K562 (cell line): ENCODE measurements at regions not wholly inside any gene's neighbourhood (a gene's known extent, or its start where the extent isn't known, plus 50 kb on each side); places are given as distances from the start of the nearest gene placed in this dataset.
A peak's percentile ranks its signal among the peaks of the same experiment; 100 is the strongest.

Experiments used
- ATAC-seq: fragments of 200-7000 bp; cut with Tn5 transposase; 3 replicates; pipeline ENCODE4 v1.9.1; 2020; ENCODE audit warnings: moderate library complexity
- BruUV-seq: library from RNA; stranded (reverse); fragments of 400-500 nt; replicated peaks from 2 replicates; lab custom pipeline; 2021; lab: Mats Ljungman, UMichigan
- CTCF ChIA-PET: fragments of 300-600 bp; formaldehyde crosslinking; extraction: SDS; loops from one replicate; lab custom pipeline; 2021; ENCODE audit warnings: low intra/inter-chr PET ratio; lab: Yijun Ruan, JAX
- POLR2A ChIA-PET: fragments of 300-600, 350-650 bp; sonication (Branson Sonifier 250); formaldehyde crosslinking; extraction: SDS; loops from one replicate; lab custom pipeline; 2021; ENCODE audit warnings: antibody characterized with exemption, inconsistent platforms; lab: Yijun Ruan, JAX
- DNase-seq, 4 experiments: peaks; one replicate each; pipeline versions ENCODE4 v3.0.0 to v3.0.0-alpha.2; 2011 to 2018; ENCODE audit warnings: low spot score in 3 of 4, mixed read lengths in 3 of 4; ENCODE audit errors: extremely low read depth in 1 of 4
- FAIRE-seq: peaks from 2 replicates; lab custom pipeline; 2011; peaks lifted over from hg19 to GRCh38; lab: Jason Lieb, UNC
- H2AFZ ChIP-seq: 2 replicates; pipeline ENCODE4 v1.6.0; 2011; ENCODE audit warnings: low read depth, low read length, control low read depth, inconsistent platforms
- H3K27ac ChIP-seq: fragments of 200-600 bp; 3 replicates; pipeline ENCODE4 v1.8.0; 2011; ENCODE audit warnings: low read depth, mild to moderate bottlenecking, control low read depth, inconsistent platforms, low read length, moderate library complexity, mixed read lengths; ENCODE audit errors: extremely low read depth
- H3K27me3 ChIP-seq, 2 experiments: fragments of 300-600 bp in 1 of 2; 2 replicates in 1 of 2; 3 replicates in 1 of 2; pipeline versions ENCODE4 v1.6.0 to v1.8.0; 2011; ENCODE audit warnings: inconsistent platforms in 2 of 2, low read length in 2 of 2, mild to moderate bottlenecking in 1 of 2, mixed read lengths in 1 of 2, moderate library complexity in 1 of 2; ENCODE audit not compliant: control insufficient read depth in 2 of 2, insufficient read depth in 2 of 2
- H3K36me3 ChIP-seq: fragments of 300-600 bp; 3 replicates; pipeline ENCODE4 v1.8.0; 2011; ENCODE audit warnings: mild to moderate bottlenecking, low read length, inconsistent platforms; ENCODE audit not compliant: control insufficient read depth, insufficient read depth
- H3K4me1 ChIP-seq, 2 experiments: fragments of 200-600 bp in 1 of 2; replicated peaks in 1 of 2; 2 replicates in 1 of 2; 3 replicates in 1 of 2; pipeline versions ENCODE4 v1.5.1 to v1.8.0; 2011; ENCODE audit warnings: inconsistent platforms in 2 of 2, low read length in 2 of 2, mild to moderate bottlenecking in 1 of 2, mixed read lengths in 1 of 2, moderate library complexity in 1 of 2; ENCODE audit not compliant: control insufficient read depth in 2 of 2, insufficient read depth in 2 of 2
- H3K4me2 ChIP-seq: 2 replicates; pipeline ENCODE4 v1.6.1; 2011; ENCODE audit warnings: low read length, control low read depth, inconsistent platforms, mixed read lengths; ENCODE audit not compliant: insufficient read depth
- H3K4me3 ChIP-seq: fragments of 200-600 bp; sonication (generic), shearing (Covaris generic); 2 replicates; pipeline ENCODE4 v1.5.1; 2016; ENCODE audit warnings: control low read depth, inconsistent platforms
- H3K79me2 ChIP-seq: fragments of 200-600 bp; 3 replicates; pipeline ENCODE4 v1.8.0; 2011; ENCODE audit warnings: low read length, inconsistent platforms; ENCODE audit not compliant: control insufficient read depth, insufficient read depth
- H3K9ac ChIP-seq, 2 experiments: 2 replicates each; pipeline versions ENCODE4 v1.6.0 to v1.6.1; 2011; ENCODE audit warnings: low read depth in 2 of 2, low read length in 2 of 2, control low read depth in 1 of 2, inconsistent platforms in 1 of 2, mild to moderate bottlenecking in 1 of 2, mixed read lengths in 1 of 2; ENCODE audit not compliant: insufficient read depth in 1 of 2
- H3K9me1 ChIP-seq: one replicate; pipeline ENCODE4 v1.6.0; 2011; ENCODE audit warnings: inconsistent platforms, mild to moderate bottlenecking, low read length, moderate library complexity; ENCODE audit not compliant: control insufficient read depth, insufficient read depth
- H3K9me3 ChIP-seq: replicated peaks from 2 replicates; pipeline ENCODE4 v1.5.1; 2011; ENCODE audit warnings: low read depth, low read length, inconsistent platforms; ENCODE audit not compliant: control insufficient read depth, insufficient read depth
- H4K20me1 ChIP-seq: replicated peaks from 2 replicates; pipeline ENCODE4 v1.6.1; 2011; ENCODE audit warnings: low read length, inconsistent platforms, mixed read lengths; ENCODE audit not compliant: control insufficient read depth, insufficient read depth
- BRF2 ChIP-seq: IDR thresholded peaks from 3 replicates; pipeline ENCODE4 v1.6.1; 2011; ENCODE audit warnings: borderline replicate concordance, mild to moderate bottlenecking; ENCODE audit not compliant: insufficient read length, insufficient read depth
- CSDE1 ChIP-seq, 2 experiments: fragments of 450-650 bp; IDR thresholded peaks; 2 replicates each; pipeline ENCODE4 v1.6.1; 2016; ENCODE audit warnings: mild to moderate bottlenecking in 1 of 2
- CTCF ChIP-seq, 3 experiments: IDR thresholded peaks in 2 of 3; conservative IDR thresholded peaks in 1 of 3; 2 replicates each; pipeline ENCODE4 v1.5.1; 2011 to 2012; ENCODE audit warnings: low read length in 3 of 3, mild to moderate bottlenecking in 3 of 3, control low read depth in 2 of 3, improper control_type of control experiment in 1 of 3, inconsistent platforms in 1 of 3, low read depth in 1 of 3, mixed read lengths in 1 of 3, moderate library complexity in 1 of 3; ENCODE audit not compliant: insufficient read depth in 2 of 3
- ETS1 ChIP-seq: conservative IDR thresholded peaks from 2 replicates; pipeline ENCODE4 v1.6.1; 2011; ENCODE audit warnings: low read depth, mild to moderate bottlenecking, low read length; ENCODE audit not compliant: control insufficient read depth
- ETV1 ChIP-seq: fragments of 450-650 bp; conservative IDR thresholded peaks from 2 replicates; pipeline ENCODE4 v1.6.1; 2016; ENCODE audit warnings: missing genetic modification characterization, control low read depth, low read depth, missing compliant biosample characterization
- MBD1 ChIP-seq: fragments of 250-450 bp; sonication (Bioruptor Pico); IDR thresholded peaks from 2 replicates; pipeline ENCODE4 v1.8.0; 2022; ENCODE audit warnings: inconsistent platforms
- SMC3 ChIP-seq: conservative IDR thresholded peaks from 2 replicates; pipeline ENCODE4 v1.6.1; 2011; ENCODE audit warnings: low read depth, low read length, improper control_type of control experiment; ENCODE audit not compliant: insufficient read depth
- THAP12 ChIP-seq: fragments of 250-450 bp; sonication (Bioruptor Pico); IDR thresholded peaks from 2 replicates; pipeline ENCODE4 v1.9.0; 2021; ENCODE audit warnings: mild to moderate bottlenecking, inconsistent platforms
- WGBS: fragments of 100-300 bp; shearing (Covaris generic); methylation state at CpG from one replicate; pipeline ENCODE4 v1.1.6; 2016; ENCODE audit warnings: low coverage, mixed read lengths; ENCODE audit not compliant: insufficient coverage; ENCODE audit errors: missing lambda C conversion rate; 5-methylcytosine and 5-hydroxymethylcytosine counted together
- in situ Hi-C: fragments of 300-500 bp; cut with MboI; formaldehyde crosslinking; loops from 4 replicates; pipeline ENCODE4 v1.15.0; 2018; ENCODE audit warnings: inconsistent platforms, mixed read lengths
- intact Hi-C: fragments of 100-400 bp; cut with micrococcal nuclease; formaldehyde crosslinking; loops from 2 replicates; pipeline ENCODE4 v1.14.2; 2022

GRCh38 chr14:22131749-22132476 lies 457.1 kb downstream of the DAD1 start:
- H3K9me3 ChIP-seq, result no peaks in the 10 kb centered on the region
- CTCF ChIA-PET, result no interaction called here
- no peaks in the 10 kb centered on the region for H4K20me1 ChIP-seq
- no TSS peak for BruUV-seq
- 0 out of 2 replicates have a peak, but pooled peaks have one; percentile 3 for TF ChIP-seq SMC3
- peak; percentile 46 to 55 (median 51); a peak in 5 of 6 replicates for TF ChIP-seq CTCF (IDR thresholded peaks at IDR 0.05 in 2 of 3, conservative IDR thresholded peaks at IDR 0.05 in 1 of 3; ENCODE audit: insufficient read depth in 2 of 3, low read depth in 1 of 3, low read length in 3 of 3)
- TF ChIP-seq ETV1 (tag), result 0 out of 2 replicates have a peak, but pooled peaks have one; percentile 31
- TF ChIP-seq THAP12, result no peak
- TF ChIP-seq ETS1, result no peak
- no peak for TF ChIP-seq MBD1 (CRISPR knock-in tag)
- no peak for TF ChIP-seq BRF2
- no peak for TF ChIP-seq CSDE1 (IDR thresholded peaks at IDR 0.05)
- POLR2A ChIA-PET, result no interaction called here
- no peaks in the 10 kb centered on the region for H3K27me3 ChIP-seq
- no peak overlapping the region for H3K9ac ChIP-seq
- in situ Hi-C loops (no loop called here), intact Hi-C loops (no loop called here)
- WGBS, result 0% methylated on average over 4 of the region's 4 CpGs
- no peak overlapping the region for H3K4me2 ChIP-seq
- H3K9me1 ChIP-seq, result no peaks in the 10 kb centered on the region
- 0 out of 3 replicates have a peak, but pooled peaks have one; percentile 33 for ATAC-seq
- H3K79me2 ChIP-seq, result no peaks in the 10 kb centered on the region
- no peak overlapping the region for H3K27ac ChIP-seq
- H3K4me3 ChIP-seq, result no peak overlapping the region
- H3K36me3 ChIP-seq, result no peaks in the 10 kb centered on the region
- H3K4me1 ChIP-seq, result no peaks in the 10 kb centered on the region
- peak; percentile 83 for FAIRE-seq
- H2AFZ ChIP-seq, result 0 out of 2 replicates have a peak overlapping the region, but pooled peaks have one; percentile 0
- DNase-seq, result peak; percentile 5 to 31 (median 10)
